HUES64 (cell line): ENCODE measurements at regions not wholly inside any gene's neighbourhood (a gene's known extent, or its start where the extent isn't known, plus 50 kb on each side); places are given as distances from the start of the nearest gene placed in this dataset.

Experiments used
- H3K27ac ChIP-seq: 2 replicates; pipeline ENCODE4 v1.7.0; 2013; ENCODE audit warnings: low read depth, low read length, inconsistent platforms
- H3K27me3 ChIP-seq: 2 replicates; pipeline ENCODE4 v1.6.1; 2013; ENCODE audit warnings: mild to moderate bottlenecking, low read length; ENCODE audit not compliant: insufficient read depth
- H3K36me3 ChIP-seq: 2 replicates; pipeline ENCODE4 v1.6.1; 2013; ENCODE audit warnings: mild to moderate bottlenecking, low read length; ENCODE audit not compliant: insufficient read depth
- H3K4me1 ChIP-seq: 2 replicates; pipeline ENCODE4 v1.6.1; 2013; ENCODE audit warnings: mild to moderate bottlenecking, low read length, moderate library complexity; ENCODE audit not compliant: insufficient read depth
- H3K4me3 ChIP-seq: 2 replicates; pipeline ENCODE4 v1.5.1; 2013; ENCODE audit warnings: mild to moderate bottlenecking, low read length, moderate library complexity
- H3K9ac ChIP-seq: 2 replicates; pipeline ENCODE4 v1.6.1; 2013; ENCODE audit warnings: mild to moderate bottlenecking, low read depth, low read length
- H3K9me3 ChIP-seq: 2 replicates; pipeline ENCODE4 v1.6.1; 2013; ENCODE audit warnings: low read depth, low read length; ENCODE audit not compliant: insufficient read depth
- WGBS: fragments of 150-250, 120-280 bp; methylation state at CpG from one replicate; pipeline ENCODE4 v1.1.7; 2013; ENCODE audit warnings: missing lambda C conversion rate; 5-methylcytosine and 5-hydroxymethylcytosine counted together

DNA sequence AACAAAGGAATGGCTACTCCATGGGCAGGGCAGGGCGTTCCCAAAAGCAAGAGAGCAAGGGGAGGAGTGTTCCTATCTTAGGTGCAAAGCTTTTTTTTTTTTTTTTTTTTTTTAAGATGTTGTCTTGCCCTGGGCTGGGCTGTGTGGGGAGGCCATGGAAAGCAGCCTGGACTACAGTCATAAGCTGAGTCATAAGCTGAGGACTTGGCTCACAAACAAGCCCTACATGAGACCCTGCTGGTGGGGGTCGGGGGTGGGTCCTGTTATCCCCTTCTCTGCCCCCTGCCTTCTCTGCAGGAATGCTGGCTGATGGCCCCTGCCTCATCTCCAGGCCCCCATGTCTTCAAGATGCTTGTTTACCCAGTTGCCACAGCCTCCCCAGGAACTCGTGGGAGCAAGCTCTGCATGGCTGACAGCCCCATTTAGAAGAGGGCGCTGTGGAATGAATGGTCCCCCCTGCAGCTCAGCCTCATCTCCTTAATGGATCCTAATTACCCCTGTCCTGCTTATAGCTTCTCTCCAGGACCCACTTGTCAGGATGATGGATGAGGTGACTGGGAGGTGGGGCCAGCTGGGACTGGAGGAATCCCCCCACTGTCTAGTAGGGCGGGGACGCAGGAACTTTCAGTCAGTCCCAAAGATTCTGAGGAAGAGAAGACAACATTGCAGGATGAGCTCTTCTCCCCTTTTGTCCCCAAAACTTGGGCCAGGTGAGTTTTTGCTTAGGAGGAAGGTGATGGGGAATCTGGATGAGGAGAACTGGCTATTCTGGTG lies 340.8 kb upstream of the PODXL start:
- H3K27ac ChIP-seq, result peak overlapping the region; percentile 73
- H3K9ac ChIP-seq, result peak overlapping the region; percentile 52; the same call in 1 of the 2 replicates
- H3K4me3 ChIP-seq, result peak overlapping the region; percentile 32; the same call in 1 of the 2 replicates
- H3K27me3 ChIP-seq, result peaks cover 58% of the 10 kb centered on the region
- no peaks in the 10 kb centered on the region for H3K36me3 ChIP-seq
- no peaks in the 10 kb centered on the region for H3K9me3 ChIP-seq
- 20% methylated on average over 6 of the region's 6 CpGs for WGBS
- peaks cover 36% of the 10 kb centered on the region for H3K4me1 ChIP-seq

DNA sequence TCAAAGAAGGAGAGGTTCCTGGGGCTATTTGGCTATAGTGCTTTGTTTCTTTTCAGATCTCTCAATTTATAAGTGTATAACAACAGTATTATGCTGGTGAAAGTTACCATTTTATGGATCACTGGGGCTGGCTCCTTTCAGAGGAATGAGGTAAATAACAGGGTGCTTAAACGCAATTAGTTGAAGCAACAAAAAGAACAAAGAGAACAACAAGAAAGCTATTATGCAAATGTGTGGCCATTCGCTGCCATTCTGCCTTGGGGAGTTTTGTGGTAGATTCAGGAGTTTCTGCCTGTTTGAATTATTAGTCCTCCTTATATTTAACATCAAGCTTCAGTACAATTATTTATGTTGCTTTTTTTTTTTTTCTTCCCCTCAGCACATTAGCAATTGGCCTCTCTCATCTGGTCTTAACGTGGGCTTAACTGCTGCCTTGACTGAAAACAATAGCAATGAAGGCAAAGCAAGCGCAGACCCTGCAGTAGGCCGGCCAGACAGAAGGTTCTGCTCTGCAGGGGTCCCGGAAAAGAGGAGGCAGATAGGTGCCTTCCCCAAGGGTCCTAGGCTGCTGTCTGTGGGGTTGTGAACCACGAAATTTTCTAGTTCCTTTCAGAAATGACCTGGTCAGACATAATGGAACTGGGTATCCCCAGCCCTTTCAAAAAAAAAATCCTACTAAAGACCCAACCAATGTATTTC lies 339.9 kb upstream of the PODXL start:
- H3K9me3 ChIP-seq, result no peaks in the 10 kb centered on the region
- peak overlapping the region; percentile 52 for H3K9ac ChIP-seq
- WGBS, result 3% methylated on average over 7 of the region's 7 CpGs
- peak overlapping the region; percentile 73 for H3K27ac ChIP-seq
- H3K36me3 ChIP-seq, result no peaks in the 10 kb centered on the region
- peaks cover 67% of the 10 kb centered on the region for H3K27me3 ChIP-seq
- H3K4me1 ChIP-seq, result peaks cover 36% of the 10 kb centered on the region
- H3K4me3 ChIP-seq, result peak overlapping the region; percentile 32

DNA sequence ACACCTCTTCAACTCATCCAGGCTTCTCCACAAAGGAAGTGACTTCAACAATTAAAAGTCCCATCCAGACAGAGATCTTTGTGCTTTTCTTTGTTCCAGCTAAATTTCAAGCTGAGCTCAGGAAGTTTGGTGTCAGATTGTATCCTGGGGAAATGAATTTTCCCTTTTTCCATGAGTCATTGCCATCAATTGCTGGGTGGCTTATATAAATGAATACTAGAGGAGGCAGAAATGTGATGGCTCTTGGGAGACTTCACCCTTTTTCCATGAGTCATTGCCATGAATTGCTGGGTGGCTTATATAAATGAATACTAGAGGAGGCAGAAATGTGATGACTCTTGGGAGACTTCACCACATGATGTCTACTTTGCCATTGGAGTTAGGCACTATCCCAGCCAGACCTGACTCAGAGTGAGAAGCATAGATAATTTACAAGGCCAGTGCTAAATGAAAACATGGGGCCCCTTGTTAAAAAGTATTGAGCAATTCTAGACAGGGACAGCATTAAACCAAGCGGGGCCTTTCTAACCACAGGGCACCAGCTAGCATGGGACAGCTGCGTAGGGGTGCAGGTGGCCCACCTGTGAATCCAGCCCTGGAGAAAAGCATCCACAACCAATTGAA lies 339.2 kb upstream of the PODXL start:
- Histone ChIP-seq H3K4me1 (peaks cover 36% of the 10 kb centered on the region), H3K4me3 (no peak overlapping the region), H3K27ac (peak overlapping the region; percentile 73), H3K9me3 (no peaks in the 10 kb centered on the region), H3K27me3 (peaks cover 72% of the 10 kb centered on the region), H3K9ac (0 out of 2 replicates have a peak overlapping the region, but pooled peaks have one; percentile 52), H3K36me3 (no peaks in the 10 kb centered on the region)
- WGBS, result 11% methylated on average over 2 of the region's 2 CpGs

DNA sequence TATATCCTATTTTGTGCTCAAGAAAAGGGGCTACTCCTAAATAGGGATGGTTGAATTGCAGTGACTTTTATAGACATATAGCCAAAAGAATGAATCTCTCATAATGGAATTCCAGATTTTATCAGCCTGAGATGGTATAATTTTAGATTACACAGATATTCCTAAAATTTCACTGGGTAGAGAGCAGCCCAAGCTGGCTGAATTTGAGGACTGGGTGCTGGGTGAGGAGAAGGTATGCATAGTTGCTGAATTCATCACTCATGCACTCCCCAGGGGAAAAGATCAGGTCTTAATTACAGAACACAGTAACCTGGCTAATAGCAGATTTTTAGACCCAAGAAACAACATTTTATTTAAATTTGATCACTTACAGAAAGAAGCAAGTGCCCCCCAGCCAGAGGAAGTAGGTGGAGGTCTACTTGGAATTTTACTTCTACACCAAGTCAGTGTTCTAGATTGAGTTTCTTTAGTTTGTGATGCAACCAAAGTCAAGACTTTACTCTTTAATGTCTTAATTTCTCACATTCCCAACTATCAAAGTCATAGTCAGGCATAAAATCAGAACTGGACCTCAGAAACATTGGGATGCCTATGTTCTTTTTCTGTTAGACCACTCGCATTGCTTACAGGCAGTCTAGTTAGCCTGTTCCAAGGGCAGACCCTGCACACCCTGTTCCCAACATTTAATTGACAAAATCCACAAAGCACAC lies 337.4 kb upstream of the PODXL start:
- Histone ChIP-seq H3K27me3 (peaks cover 62% of the 10 kb centered on the region), H3K9me3 (no peaks in the 10 kb centered on the region), H3K4me3 (no peak overlapping the region), H3K36me3 (no peaks in the 10 kb centered on the region), H3K9ac (no peak overlapping the region), H3K27ac (no peak overlapping the region), H3K4me1 (peaks cover 38% of the 10 kb centered on the region)
- 91% methylated on average over 1 of the region's 1 CpG for WGBS

DNA sequence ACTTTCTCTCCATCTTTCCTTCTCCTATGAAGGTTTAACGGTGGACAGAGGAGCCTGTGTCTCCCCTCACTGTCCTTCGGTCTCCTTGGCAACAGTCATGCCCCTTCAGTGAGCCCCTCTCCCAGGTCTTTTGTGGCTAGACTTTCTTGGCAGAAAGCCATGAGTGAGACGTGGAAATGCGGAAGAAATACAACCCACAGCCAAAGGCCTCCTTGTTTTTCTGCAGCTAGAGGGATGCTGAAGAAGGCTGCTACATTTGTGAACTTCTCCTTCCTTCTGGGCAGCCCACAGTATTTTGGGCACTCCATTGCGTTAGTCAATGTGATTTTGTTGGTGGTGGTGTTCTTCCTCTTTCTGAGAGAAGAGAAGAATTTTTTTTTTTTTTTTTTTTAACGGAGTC lies 333.7 kb upstream of the PODXL start:
- Histone ChIP-seq H3K27ac (no peak overlapping the region), H3K36me3 (no peaks in the 10 kb centered on the region), H3K27me3 (peaks cover 59% of the 10 kb centered on the region), H3K4me3 (no peak overlapping the region), H3K9ac (no peak overlapping the region), H3K9me3 (peaks cover 10% of the 10 kb centered on the region), H3K4me1 (peaks cover 8% of the 10 kb centered on the region)
- WGBS, result 95% methylated on average over 4 of the region's 6 CpGs

DNA sequence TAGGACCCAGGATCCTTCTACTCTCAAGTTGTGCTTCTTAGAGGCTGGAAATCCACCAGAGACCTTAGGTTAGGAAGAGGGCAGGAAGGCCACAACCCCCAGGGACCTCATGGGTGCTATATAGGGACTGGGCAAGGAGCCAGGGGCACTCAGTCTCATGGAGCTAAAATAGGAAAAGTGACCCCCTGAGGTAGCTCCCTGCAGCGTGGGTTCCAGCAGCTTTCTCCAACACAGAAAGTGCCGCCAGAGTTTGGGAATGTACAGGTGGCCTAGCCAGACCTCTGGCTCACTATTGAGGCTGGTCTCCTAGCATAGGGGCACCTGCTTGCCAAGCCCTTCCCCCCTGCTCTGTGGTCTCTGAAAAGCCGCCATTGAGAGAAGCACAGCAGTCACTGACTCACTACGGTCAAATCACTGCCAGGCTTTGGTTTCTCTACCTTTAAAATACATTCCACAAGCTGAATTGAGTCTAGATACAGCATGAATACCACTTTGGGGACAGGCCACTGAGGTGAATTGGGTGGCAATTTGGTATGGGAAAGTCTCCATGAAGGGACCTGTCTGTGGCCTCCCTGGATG lies 333.2 kb upstream of the PODXL start:
- WGBS, result 85% methylated on average over 4 of the region's 4 CpGs
- Histone ChIP-seq H3K4me3 (no peak overlapping the region), H3K27me3 (peaks cover 54% of the 10 kb centered on the region), H3K4me1 (peaks cover 3% of the 10 kb centered on the region), H3K9me3 (peaks cover 12% of the 10 kb centered on the region), H3K9ac (no peak overlapping the region), H3K36me3 (no peaks in the 10 kb centered on the region), H3K27ac (no peak overlapping the region)

DNA sequence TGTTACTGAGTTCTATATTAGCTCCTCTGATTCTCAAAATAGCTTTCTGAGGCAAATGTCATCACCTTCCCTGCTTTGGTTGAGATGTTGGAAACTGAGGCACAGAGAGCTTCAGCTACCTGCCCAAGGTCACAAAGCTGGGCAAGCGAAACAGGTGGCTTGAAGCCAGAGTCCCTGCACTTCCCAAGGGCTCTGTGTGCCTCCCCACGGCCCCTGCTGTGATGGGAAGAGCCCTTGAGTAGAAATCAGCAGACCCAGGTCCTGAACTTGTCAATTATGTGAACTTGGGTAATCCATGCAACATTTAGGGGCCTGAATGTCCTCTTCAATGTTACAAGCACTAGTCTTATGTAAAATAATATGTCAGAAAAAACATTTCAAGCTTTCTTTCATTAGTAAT lies 327.3 kb upstream of the PODXL start:
- Histone ChIP-seq H3K27ac (no peak overlapping the region), H3K4me3 (no peak overlapping the region), H3K4me1 (0 out of 2 replicates have a peak, but pooled peaks cover 4% of the 10 kb centered on the region), H3K9me3 (peaks cover 12% of the 10 kb centered on the region), H3K9ac (no peak overlapping the region), H3K36me3 (no peaks in the 10 kb centered on the region), H3K27me3 (peaks cover 12% of the 10 kb centered on the region; the same call in 1 of the 2 replicates)
- 87% methylated on average over 2 of the region's 2 CpGs for whole genome bisulfite sequencing

DNA sequence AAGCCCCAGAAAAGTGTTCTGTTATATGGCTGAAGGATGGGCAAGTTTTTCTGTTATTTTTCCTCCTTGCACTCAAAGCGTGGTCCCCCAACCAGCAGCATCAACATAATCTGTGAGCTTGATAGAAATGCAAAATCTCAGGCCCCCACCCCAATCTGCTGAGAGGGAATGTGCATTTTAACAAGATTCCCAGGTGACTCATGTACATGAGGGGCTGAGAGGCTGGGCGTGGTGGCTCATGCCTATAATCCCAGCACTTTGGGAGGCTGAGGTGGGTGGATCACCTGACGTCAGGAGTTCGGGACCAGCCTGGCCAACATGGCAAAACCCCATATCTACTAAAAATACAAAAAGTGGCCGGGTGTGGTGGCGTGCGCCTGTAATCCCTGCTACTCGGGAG lies 326.8 kb upstream of the PODXL start:
- 88% methylated on average over 6 of the region's 8 CpGs for WGBS
- Histone ChIP-seq H3K27ac (no peak overlapping the region), H3K9me3 (peaks cover 12% of the 10 kb centered on the region)

DNA sequence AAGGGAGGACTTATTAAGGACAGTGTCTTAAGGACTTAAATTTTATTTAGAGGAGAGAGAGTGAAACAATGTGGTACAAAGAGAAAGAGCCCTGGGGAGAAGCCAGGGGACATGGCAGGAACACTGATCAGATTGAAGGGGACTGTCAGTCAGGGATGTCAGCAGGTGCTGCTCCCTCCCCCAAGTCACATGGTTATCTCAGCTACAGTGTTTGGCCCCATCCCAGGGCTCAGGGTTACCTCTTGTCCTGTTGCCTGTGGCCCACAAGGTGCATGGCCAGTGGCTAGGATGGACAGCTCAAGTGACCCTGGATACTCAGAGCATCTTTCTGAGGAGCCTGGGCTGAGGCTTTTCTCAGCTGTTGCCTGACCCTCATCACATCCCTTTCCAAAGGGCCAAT lies 325.9 kb upstream of the PODXL start:
- Histone ChIP-seq H3K4me1 (0 out of 2 replicates have a peak, but pooled peaks cover 4% of the 10 kb centered on the region), H3K36me3 (no peaks in the 10 kb centered on the region), H3K4me3 (no peak overlapping the region), H3K27me3 (peaks cover 2% of the 10 kb centered on the region; the same call in 1 of the 2 replicates), H3K9ac (no peak overlapping the region), H3K27ac (no peak overlapping the region), H3K9me3 (peaks cover 12% of the 10 kb centered on the region)

More for the DNA sequence above, 326.8 kb upstream of the PODXL start:
- Histone ChIP-seq H3K9ac (no peak overlapping the region), H3K4me1 (0 out of 2 replicates have a peak, but pooled peaks cover 4% of the 10 kb centered on the region), H3K36me3 (no peaks in the 10 kb centered on the region), H3K4me3 (no peak overlapping the region), H3K27me3 (peaks cover 9% of the 10 kb centered on the region; the same call in 1 of the 2 replicates)

DNA sequence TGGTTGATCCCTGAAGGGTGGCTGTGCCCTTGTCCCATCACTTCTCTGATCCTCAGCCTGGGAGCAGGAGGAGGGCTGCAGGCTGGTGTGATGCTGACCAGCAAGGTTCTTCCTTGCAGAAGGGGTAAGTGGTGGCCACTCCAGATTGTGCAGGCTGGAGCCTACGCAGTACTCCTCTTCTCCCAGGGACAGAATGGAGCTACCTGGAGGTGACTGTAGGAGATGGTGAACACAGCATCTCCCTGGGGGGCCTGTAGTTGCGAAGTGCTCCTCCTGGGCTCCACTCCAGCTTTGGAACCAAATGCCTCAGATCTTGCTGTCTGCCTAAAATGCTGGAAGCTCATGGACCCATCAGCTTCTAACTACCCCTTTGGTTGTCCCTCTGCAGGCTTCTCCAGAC lies 323.6 kb upstream of the PODXL start:
- no peak overlapping the region for H3K4me3 ChIP-seq
- no peaks in the 10 kb centered on the region; the same call in 1 of the 2 replicates for H3K27me3 ChIP-seq
- WGBS, result 94% methylated on average over 2 of the region's 2 CpGs
- no peak overlapping the region for H3K27ac ChIP-seq
- H3K9me3 ChIP-seq, result peaks cover under 1% of the 10 kb centered on the region; the same call in 1 of the 2 replicates
- no peaks in the 10 kb centered on the region for H3K36me3 ChIP-seq
- no peak overlapping the region for H3K9ac ChIP-seq
- 0 out of 2 replicates have a peak, but pooled peaks cover 4% of the 10 kb centered on the region for H3K4me1 ChIP-seq
